HG03045 (cell line): ENCODE measurements at regions not wholly inside any gene's neighbourhood (a gene's known extent, or its start where the extent isn't known, plus 50 kb on each side); places are given as distances from the start of the nearest gene placed in this dataset.
A peak's percentile ranks its signal among the peaks of the same experiment; 100 is the strongest.

ENCODE experiments used
- ATAC-seq: cut with Tn5 transposase; IDR thresholded peaks from one replicate; pipeline ENCODE4 v1.9.1; 2021; ENCODE audit warnings: mild to moderate bottlenecking, moderate library complexity; ENCODE audit not compliant: unreplicated experiment

GRCh38 chrX:42944381-42944998 is 166.5 kb upstream of the PPP1R2C start:
- no peak for ATAC-seq

- no peak for ATAC-seq
These were observed 168.7 kb upstream of the PPP1R2C start for GRCh38 chrX:42946544-42947194.

DNA sequence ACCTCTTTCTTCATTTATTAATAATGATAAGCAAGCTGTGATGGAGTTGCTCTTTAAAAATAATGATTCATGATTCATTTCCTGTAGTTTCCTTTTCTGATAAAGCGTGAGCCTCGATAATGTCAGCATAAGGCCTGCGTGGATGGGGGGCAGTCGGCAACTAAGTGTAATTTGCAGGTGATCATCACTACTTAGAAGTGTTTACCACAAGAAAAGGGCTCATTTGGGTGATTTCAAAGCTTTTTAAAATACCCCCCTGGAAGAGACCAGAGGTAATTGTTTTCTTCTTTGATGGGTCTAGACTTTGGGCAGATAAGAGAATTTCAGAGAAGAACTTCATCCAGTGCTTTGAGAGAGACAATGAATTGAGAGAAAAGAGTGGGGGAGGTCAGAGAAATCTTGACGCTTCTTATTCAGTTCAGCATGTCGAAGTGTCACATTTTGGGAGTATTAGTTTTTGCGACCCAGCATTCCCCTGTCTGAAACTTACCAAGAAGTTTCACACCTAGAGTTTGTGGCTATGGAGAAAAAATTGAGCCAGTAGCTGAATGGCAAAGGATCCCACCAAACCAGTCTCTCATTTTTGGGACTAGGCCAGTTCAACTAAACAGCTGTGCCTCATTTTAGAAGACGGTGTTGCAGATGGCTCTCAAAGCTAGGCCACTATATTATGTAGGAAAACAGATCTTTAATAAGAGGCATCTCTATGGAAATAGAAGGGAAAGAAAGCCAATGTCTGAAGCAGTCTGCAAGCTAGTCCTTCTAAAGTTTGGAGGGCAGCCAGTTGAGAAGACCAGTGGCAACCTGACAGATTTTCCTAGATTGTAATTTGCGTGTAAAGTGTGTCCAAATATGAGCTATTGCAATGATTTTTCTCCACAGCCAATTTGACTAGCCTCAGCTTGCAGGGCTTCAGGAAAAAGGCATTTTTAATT is 171.0 kb upstream of the PPP1R2C start:
- ATAC-seq: no peak

DNA sequence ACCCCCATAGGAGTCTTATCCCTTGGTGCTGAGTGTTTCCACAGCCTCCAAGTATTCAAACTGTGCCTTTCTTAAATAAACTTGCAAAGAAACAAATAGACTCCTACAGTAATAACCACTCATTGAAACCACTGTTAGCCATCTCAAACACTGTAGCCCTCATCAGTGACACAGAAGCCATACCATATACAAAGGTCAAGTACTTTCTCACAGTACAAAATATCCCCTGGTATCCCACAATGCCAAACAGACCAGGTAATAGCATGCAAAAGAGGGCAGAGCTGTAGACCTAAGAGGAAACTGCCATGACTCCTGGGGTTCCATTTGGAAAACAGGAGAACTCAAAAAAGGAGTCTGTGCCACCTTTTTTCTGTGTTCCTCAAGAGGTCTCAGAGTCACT is 173.8 kb upstream of the PPP1R2C start:
- no peak for ATAC-seq

DNA sequence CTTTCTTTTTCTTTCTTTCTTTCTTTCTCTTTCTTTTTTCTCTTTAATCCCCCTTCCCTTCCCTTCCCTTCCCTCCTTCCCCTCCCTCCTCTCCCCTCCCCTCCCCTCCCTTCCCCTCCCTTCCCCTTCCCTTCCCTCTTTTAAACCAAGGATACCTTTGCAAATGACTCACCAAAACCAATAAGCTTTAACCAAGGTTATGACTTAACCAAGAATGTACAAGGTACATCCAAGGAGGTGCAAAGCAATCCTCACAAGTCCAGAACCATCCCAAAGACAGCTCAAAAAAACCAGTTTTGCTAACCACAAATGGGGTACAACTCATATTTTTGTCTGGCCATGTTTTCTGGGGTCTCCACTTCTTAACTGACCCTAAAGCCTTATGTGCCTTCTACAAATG is 174.7 kb upstream of the PPP1R2C start:
- no peak for ATAC-seq

DNA sequence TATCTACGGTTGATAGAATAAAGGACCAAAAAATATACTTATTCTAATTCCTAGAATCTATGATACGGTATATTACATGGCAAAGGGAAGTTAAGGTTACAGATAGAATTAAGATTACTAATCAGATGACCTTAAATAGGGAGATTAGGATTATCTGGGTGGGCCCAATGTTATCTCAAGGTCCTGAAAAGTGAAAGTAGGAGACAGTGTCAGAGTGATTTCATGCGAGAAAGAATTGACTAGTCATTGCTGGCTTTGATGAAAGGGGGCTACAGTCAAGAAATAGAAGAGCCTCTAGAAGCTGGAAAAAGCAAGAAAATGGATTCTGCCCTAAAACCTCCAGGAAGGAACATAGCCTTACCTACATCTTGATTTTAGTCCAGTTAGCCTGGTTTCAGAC is 176.9 kb upstream of the PPP1R2C start:
- ATAC-seq: peak; percentile 22

- peak; percentile 52 for ATAC-seq
These were observed 177.4 kb upstream of the PPP1R2C start for GRCh38 chrX:42955349-42955748.

DNA sequence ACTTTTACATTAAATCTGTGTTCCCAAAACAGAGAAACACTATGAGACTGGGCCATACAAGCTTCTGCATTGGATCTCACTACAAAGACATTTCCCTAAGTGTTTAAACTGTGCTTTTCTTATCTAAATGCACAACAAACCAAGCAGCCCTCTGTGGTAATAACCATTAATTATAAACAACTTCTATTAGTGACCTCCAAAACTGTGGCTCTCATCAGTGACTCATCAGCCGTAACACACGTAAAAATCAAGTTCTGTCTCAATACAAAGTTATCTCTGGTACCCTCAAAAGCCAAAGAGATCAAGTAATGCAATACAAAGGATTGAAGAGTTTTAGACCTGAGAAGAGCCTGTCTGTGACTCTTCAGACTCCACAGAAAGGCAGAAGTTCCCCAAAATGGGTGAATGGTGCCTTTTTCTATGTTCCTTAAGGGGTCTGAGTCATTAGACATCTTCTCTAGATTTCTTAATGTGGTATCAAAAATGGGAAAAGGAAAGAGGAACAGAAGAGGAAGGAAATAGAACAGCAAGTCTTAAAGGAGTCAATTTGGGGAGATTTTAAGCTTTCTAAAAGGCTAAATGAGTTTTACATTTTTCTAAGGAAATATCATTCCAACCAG is 189.8 kb upstream of the PPP1R2C start:
- no peak for ATAC-seq

GRCh38 chrX:42973321-42973720 is 195.4 kb upstream of the PPP1R2C start:
- ATAC-seq: no peak

- ATAC-seq: no peak
These were observed 197.9 kb upstream of the PPP1R2C start for GRCh38 chrX:42975906-42976305.

DNA sequence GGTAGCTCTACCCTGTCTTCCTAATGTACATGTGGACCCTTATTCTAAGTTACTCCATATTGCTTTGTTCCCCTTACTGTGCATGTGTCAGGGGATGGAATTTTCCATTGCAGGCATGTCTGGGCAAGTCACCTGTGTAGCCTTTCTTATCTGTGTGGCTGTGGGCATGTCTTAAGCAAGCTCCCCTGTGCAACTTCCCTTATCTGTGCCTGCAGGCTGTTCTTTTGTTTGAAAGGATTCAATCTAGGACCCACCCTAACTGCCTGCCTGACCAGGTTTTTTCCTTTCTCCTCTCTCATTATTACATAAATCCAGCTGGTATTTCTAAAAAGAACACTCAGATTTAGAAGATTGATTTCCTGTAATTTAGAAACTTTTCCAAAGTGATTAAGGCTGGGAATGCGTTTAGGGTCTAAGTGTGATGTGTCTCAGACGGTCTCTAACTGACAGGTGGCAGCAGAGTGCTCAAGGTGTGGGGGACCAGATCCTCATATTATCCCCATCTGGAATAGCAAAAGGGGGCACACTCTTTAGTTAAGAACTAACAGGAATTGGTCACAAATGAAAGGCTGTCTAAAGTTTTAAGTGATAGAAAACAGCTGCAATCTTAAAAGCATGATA is 198.9 kb upstream of the PPP1R2C start:
- no peak for ATAC-seq

GRCh38 chrX:42978655-42979379 is 200.9 kb upstream of the PPP1R2C start:
- ATAC-seq: no peak

DNA sequence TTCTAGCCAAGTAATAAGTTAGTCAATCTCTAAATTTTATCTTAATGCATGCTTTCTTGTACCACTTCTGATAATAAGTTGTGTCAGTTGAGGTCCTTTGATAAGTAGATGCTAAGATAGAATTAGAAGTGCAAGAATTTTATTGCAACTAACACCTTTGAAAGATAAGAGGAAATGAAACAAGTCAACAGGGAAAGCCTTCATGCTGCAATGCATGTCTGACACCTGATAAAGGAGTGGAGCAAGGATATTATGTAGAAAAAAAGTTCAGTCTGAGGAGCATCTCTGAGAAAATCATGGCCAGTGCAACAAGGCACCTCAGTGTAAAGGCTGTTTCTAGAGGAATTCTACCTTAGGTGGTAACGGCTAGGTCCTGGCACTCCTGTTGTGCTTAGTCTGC is 210.7 kb upstream of the PPP1R2C start:
- ATAC-seq: no peak

DNA sequence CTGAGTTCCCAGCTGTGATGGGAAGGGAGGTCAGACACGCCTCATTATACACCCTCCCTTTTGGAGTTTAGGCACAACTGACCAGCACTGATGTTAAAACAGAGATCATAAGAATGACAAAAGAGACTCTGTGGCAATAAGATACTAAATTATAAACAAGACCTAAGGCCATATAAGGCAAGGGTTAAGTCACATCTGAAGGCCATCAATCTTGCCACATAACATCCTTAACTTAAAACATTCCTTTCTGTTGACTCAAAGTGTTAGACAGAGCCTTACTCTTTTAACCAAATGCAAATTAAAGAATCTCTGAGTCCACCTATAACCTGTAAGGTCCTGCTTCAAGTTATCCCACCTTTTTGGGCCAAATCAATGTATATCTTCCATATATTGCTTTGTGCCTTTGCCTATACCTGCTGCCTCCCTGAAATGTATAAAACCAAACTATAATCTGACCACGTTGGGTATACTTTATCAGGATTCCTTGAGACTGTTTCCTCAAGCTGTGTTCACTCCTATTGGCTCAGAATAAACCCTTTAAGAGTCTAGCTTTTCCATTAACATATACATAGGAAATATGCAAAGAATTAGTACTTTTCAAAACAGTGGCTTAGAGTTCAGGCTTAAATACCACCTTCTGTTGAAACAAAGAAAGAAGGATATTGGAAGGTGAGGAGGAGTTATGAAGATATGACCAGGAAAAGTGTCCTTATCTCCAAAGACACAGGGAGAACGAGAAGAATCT is 214.4 kb upstream of the PPP1R2C start:
- ATAC-seq: no peak

DNA sequence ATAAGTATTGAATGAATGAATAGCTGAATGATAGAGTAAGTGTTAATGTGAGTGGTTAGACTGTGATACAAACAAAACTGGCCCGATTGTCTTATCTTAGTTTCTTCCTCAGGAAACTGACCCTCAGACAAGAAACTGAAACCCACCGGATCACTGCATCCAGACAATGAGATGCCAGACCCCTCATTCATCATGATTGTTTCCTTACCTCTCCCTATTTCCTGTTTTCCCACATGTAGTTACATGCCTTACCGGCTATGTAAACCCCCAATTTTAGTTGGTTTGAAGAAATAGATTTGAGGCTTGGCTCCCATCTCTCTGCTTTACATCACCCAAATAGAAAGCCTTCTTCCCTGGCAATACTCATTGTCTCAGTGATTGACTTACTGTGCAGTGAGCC is 218.9 kb upstream of the PPP1R2C start:
- no peak for ATAC-seq

DNA sequence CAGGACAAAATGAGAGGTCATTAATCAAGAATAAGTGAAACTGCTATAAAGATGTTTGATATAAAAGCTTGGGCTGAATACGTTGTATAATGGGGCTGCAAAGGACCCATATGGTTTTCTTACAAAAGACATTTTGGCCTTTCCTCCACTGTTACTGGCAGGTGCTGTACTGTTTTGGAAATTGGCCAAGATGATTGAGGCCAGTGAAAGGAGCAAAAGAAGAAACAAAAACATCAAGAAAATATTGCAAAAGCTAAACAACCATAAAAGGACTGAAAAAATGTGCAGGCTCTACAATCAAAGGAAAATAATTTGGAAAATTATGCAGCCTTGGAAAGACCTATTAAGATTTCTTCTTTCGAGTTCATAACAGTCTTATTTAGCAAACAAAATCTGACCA is 222.2 kb upstream of the PPP1R2C start:
- no peak for ATAC-seq

DNA sequence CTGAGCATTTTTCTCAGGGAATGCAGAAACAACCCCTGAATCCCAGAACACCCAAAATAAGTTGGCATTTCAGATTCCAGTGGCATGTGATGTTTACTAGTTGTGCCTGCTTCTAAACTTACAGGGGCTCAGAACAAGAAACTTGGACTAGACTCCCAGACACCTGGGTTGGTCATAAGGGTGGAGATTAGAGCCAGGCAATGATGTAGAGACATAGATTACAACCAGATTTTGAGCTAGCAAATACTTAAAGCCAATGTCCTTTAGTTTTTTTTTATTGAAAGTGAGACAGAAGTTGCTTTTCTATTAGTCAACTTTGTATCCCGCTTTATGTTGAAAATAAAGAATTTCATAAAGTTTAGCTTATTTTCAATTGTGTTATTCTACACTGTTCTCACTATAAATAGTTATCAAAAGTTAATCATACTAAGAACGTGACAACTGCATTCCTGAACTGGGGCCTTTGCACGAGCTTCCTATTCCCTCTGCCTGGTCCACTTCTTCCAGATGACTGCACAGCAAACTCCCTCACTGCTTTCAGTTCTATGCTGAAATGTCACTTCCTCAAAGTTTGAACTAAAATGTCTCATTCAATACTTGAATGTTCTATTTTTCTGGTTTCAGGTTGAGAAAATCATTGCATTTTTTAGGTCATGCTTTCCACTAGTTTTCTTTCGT is 224.7 kb upstream of the PPP1R2C start:
- ATAC-seq: no peak

DNA sequence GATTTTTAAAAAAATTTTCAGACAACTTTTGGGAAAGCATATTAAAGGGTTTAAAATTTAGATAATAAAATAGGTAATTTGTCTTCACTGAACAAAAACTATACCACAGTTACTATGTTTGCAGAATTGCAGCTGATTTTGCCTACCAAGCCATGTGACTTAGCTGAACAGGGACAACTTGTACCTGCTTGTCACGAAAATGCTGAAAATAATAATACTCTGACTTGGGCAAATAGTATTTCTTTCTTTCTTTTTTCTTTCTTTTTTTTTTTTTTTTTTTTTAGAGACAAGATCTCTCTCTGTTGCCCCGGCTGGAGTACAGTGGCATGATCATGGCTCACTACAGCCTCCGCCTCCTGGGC is 225.2 kb upstream of the PPP1R2C start:
- ATAC-seq: no peak

DNA sequence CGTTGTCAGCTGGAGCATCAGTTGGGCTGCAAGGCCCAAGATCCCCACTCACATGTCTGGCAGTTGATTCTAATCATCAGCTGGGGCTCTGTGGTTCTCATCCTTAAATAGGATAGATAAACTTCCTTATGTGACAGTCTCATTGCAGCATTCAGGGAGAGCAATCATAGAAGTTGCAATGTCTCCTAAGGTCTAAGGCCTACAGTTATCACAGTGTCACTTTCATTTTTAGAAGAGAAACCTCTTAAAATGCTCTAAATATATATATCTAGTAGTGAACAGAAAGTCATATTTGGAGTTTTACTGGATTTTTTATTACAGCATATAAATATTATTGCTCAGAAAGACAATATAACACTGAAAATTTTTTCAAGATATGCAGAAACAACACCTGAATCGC is 226.0 kb upstream of the PPP1R2C start:
- ATAC-seq: no peak
